VCaP (cell line): ENCODE measurements at regions not wholly inside any gene's neighbourhood (a gene's known extent, or its start where the extent isn't known, plus 50 kb on each side); places are given as distances from the start of the nearest gene placed in this dataset.

Experiments
- H3K27ac ChIP-seq: fragments of 450-650 bp; 2 replicates; pipeline ENCODE4 v1.5.1; 2017
- TF ChIP-seq, protein P1 (sequence below): fragments of 450-650 bp; conservative IDR thresholded peaks from 2 replicates; pipeline ENCODE4 v1.5.1; 2017; ENCODE audit warnings: mild to moderate bottlenecking, moderate library complexity

- no peak overlapping the region for H3K27ac ChIP-seq
Measured at GRCh38 chr2:191748059-191748461, 70.1 kb downstream of the NABP1 start.

DNA sequence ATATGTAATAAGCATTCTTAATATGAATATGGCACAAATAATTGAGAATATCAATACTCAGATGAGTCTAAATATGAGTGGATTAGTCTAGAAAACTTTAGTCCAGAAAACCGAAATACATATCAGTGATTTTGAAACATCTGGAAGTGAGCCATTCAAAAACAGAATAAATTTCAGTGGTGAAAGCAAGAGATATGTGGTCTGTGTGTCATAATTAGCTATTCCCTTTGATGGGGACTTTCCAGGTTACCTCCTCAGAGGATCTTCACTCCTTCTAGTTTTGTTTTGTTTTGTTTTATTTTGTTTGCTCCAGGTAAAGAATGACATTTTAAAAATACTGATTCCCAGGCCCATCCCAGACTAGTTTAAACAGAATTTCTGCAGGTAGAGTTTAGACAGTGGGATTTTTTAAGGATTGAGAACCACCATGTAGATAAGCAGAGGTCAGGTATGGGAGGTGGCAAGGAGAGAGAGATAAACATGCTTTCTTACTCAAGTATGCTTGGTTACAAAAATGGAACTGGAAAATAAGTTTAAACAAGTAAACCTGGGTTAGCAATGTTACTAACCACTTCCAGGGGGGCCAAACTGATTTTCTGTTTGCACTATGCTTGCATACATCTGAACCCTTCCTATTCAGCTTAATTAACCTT, 70.7 kb downstream of the NABP1 start:
- no peak overlapping the region for H3K27ac ChIP-seq
- TF ChIP-seq, protein P1, sequence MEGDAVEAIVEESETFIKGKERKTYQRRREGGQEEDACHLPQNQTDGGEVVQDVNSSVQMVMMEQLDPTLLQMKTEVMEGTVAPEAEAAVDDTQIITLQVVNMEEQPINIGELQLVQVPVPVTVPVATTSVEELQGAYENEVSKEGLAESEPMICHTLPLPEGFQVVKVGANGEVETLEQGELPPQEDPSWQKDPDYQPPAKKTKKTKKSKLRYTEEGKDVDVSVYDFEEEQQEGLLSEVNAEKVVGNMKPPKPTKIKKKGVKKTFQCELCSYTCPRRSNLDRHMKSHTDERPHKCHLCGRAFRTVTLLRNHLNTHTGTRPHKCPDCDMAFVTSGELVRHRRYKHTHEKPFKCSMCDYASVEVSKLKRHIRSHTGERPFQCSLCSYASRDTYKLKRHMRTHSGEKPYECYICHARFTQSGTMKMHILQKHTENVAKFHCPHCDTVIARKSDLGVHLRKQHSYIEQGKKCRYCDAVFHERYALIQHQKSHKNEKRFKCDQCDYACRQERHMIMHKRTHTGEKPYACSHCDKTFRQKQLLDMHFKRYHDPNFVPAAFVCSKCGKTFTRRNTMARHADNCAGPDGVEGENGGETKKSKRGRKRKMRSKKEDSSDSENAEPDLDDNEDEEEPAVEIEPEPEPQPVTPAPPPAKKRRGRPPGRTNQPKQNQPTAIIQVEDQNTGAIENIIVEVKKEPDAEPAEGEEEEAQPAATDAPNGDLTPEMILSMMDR = no peak

More at GRCh38 chr2:191748059-191748461, 70.1 kb downstream of the NABP1 start:
- TF ChIP-seq, protein P1 = no peak

DNA sequence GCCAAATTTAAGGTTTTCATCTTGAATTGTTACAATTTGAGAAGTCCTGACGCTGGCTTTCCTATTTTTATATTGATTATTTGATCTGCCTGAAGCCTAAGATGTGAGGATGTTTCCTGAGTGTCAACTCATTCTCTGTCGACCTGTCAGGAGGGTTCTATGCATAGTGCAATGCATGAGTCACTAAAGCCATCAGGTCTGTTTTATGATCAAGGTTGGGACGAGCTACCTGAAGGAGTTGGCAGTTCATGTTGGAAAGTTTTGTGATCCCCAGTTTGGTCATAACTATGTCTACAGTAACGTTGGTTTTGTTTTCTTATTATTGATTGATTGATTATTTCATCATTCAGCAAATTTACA, 71.2 kb downstream of the NABP1 start:
- no peak overlapping the region for H3K27ac ChIP-seq
- TF ChIP-seq, protein P1 = no peak

DNA sequence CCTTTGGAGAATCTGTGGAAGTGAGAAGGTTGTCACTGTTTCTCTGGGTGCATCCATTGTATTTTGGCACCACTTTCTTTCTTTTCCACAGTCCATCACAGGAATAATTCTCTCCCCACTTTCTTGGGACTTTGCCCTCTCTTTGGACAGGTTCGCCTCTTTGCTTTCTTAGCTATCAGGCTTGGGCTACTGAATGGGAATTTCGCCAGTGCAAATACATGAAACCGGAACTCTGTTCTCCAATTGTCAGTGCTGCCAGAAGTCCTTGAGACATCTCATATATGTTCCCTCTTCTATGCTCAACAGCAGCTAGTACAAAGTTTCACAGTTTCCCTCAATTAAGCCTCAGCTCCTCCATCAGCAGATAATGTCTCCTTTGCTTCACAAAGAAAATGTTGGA, 76.2 kb downstream of the NABP1 start:
- TF ChIP-seq, protein P1 = no peak
- H3K27ac ChIP-seq = no peak overlapping the region

DNA sequence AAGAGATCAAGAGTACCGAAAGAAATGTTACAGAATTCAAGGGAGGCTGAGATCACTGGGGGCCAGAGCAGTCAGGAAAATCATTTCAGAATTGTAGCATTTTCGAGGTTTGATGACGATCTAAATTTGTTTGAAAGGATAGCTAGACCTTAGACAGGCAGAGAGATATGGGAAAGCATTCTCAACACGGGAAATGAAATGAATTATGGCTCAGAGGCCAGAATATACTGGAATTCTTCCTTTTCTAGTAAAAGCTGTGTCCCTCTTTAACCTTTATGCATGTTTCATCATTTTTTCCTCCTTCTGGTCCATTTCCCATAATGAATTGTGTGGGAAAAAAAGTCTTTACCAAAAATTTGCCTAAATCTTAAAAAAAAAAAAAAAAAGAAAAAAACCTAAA, 78.8 kb downstream of the NABP1 start:
- TF ChIP-seq, protein P1 = no peak
- no peak overlapping the region for H3K27ac ChIP-seq

DNA sequence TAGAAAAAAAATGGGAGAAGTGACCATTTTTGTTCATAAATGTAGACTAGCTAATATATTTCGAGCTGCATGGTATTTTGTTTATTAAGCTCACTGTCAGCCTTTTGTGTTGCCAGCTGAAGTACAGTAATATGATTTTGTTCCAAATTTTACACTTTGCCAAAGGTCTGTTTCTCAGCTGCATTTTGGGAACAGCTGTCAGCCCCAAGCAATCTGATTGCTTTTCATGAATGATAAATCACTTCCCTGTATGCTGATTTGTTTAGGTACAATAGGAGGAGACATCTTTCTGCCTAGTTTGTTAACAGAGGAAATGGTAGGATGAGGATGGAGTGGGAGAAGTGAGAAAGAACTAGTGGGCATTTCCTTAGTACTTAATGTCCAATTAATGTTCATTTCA, 79.3 kb downstream of the NABP1 start:
- TF ChIP-seq, protein P1 = no peak
- no peak overlapping the region for H3K27ac ChIP-seq

- TF ChIP-seq, protein P1 = peak; percentile 70
- no peak overlapping the region for H3K27ac ChIP-seq
Measured at GRCh38 chr2:191758518-191759507, 80.9 kb downstream of the NABP1 start.
